HEK293T (cell line): ENCODE measurements at regions not wholly inside any gene's neighbourhood (a gene's known extent, or its start where the extent isn't known, plus 50 kb on each side); places are given as distances from the start of the nearest gene placed in this dataset.

Experiments
- ARNT ChIP-seq: fragments of 450-650 bp; IDR thresholded peaks from 2 replicates; pipeline ENCODE4 v1.6.1; 2017; ENCODE audit warnings: mild to moderate bottlenecking
- BHLHE40 ChIP-seq: fragments of 450-650 bp; IDR thresholded peaks from 2 replicates; pipeline ENCODE4 v1.6.1; 2016; ENCODE audit warnings: mild to moderate bottlenecking, moderate library complexity, borderline replicate concordance
- ELF4 ChIP-seq: fragments of 450-650 bp; IDR thresholded peaks from 2 replicates; pipeline ENCODE4 v1.6.1; 2017; ENCODE audit warnings: antibody characterized with exemption
- SP1 ChIP-seq: fragments of 450-650 bp; IDR thresholded peaks from 2 replicates; pipeline ENCODE4 v1.6.1; 2017
- TARDBP ChIP-seq: fragments of 450-650 bp; IDR thresholded peaks from 2 replicates; pipeline ENCODE4 v1.6.1; 2016
- ZNF384 ChIP-seq: fragments of 450-650 bp; IDR thresholded peaks from 2 replicates; pipeline ENCODE4 v1.6.1; 2016

DNA sequence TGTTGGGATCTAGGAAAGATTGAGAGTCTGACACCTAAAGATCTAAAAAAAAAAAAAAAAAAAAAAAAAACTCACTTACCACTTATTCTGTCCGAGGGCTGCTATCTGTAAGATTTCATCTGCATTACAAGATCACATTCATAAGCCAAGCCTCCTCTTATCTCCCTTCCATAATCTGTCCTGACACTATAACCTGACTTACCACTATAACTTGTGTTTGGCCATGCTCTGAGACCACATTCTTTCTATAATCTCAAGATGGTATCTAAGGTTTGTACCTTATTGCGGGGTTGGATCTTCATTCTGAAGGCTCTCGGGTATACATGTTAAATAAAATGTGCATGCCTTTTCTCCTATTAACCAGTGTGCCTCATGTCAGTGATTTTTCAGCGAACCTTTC is 144.4 kb downstream of the MAGEB17 start:
- TF ChIP-seq BHLHE40, result no peak
- no peak for TF ChIP-seq ARNT
- TF ChIP-seq SP1, result no peak
- TF ChIP-seq TARDBP, result no peak
- no peak for TF ChIP-seq ELF4
- no peak for TF ChIP-seq ZNF384
